ENCODE measurements at regions not wholly inside any gene's neighbourhood (a gene's known extent, or its start where the extent isn't known, plus 50 kb on each side); places are given as distances from the start of the nearest gene placed in this dataset.
"Not testable (repeated sequence)": the region's sequence is repeated elsewhere in the genome, so short reads cannot be mapped to it uniquely, and the experiment has no call there.

- no peak for DNase-seq
- ATAC-seq: no peak
- intact Hi-C loops (cut with DNase I, micrococcal nuclease): no loop called here
These were observed 130.2 kb upstream of the SGO1 start for GRCh38 chr3:20316238-20316637.

- intact Hi-C loops (cut with DNase I, micrococcal nuclease): no loop called here
- no peak for DNase-seq
- no peak for ATAC-seq
These were observed 124.6 kb upstream of the SGO1 start for GRCh38 chr3:20310629-20311028.

GRCh38 chr3:20307383-20307782 is 121.4 kb upstream of the SGO1 start:
- intact Hi-C loops (cut with DNase I, micrococcal nuclease): no loop called here
- DNase-seq (no peak), ATAC-seq (no peak)

GRCh38 chr3:20305647-20306046 is 119.6 kb upstream of the SGO1 start:
- intact Hi-C loops (cut with DNase I, micrococcal nuclease): no loop called here
- no peak for ATAC-seq

GRCh38 chr3:20302766-20303165 is 116.8 kb upstream of the SGO1 start:
- no peak for DNase-seq
- no peak for ATAC-seq
- intact Hi-C loops (cut with DNase I, micrococcal nuclease): no loop called here

More at GRCh38 chr3:20305647-20306046, 119.6 kb upstream of the SGO1 start:
- DNase-seq: no peak

GRCh38 chr3:20288050-20288449 is 102.0 kb upstream of the SGO1 start:
- intact Hi-C loops (cut with DNase I, micrococcal nuclease): no loop called here
- no peak for DNase-seq
- no peak for ATAC-seq

- DNase-seq (no peak), ATAC-seq (no peak)
- intact Hi-C loops (cut with DNase I, micrococcal nuclease): no loop called here
These were observed 94.3 kb upstream of the SGO1 start for GRCh38 chr3:20280257-20280656.

GRCh38 chr3:20265977-20266376 is 80.0 kb upstream of the SGO1 start:
- DNase-seq; intact Hi-C loops (cut with DNase I, micrococcal nuclease); ATAC-seq: not testable (repeated sequence)

GRCh38 chr3:20264900-20265567 is 79.0 kb upstream of the SGO1 start:
- ATAC-seq (no peak), DNase-seq (no peak)
- intact Hi-C loops (cut with DNase I, micrococcal nuclease): no loop called here

- ATAC-seq (no peak), DNase-seq (no peak)
- intact Hi-C loops (cut with DNase I, micrococcal nuclease): no loop called here
These were observed 72.4 kb upstream of the SGO1 start for GRCh38 chr3:20258371-20258770.

GRCh38 chr3:20256144-20256543 is 70.1 kb upstream of the SGO1 start:
- intact Hi-C loops (cut with DNase I, micrococcal nuclease): no loop called here
- DNase-seq: no peak
- ATAC-seq: no peak

- DNase-seq (no peak), ATAC-seq (no peak)
- intact Hi-C loops (cut with DNase I, micrococcal nuclease): no loop called here
These were observed 68.5 kb upstream of the SGO1 start for GRCh38 chr3:20254268-20255117.

GRCh38 chr3:20250786-20251185 is 64.8 kb upstream of the SGO1 start:
- intact Hi-C loops (cut with DNase I, micrococcal nuclease): no loop called here
- no peak for DNase-seq

GRCh38 chr3:20250314-20250713 is 64.3 kb upstream of the SGO1 start:
- ATAC-seq: no peak
- intact Hi-C loops (cut with DNase I, micrococcal nuclease): no loop called here

More at GRCh38 chr3:20250786-20251185, 64.8 kb upstream of the SGO1 start:
- ATAC-seq: no peak

GRCh38 chr3:20246662-20247061 is 60.7 kb upstream of the SGO1 start:
- intact Hi-C loops (cut with DNase I, micrococcal nuclease): no loop called here
- DNase-seq: no peak
- ATAC-seq: no peak

More at GRCh38 chr3:20250314-20250713, 64.3 kb upstream of the SGO1 start:
- no peak for DNase-seq

- no peak for DNase-seq
- intact Hi-C loops (cut with DNase I, micrococcal nuclease): no loop called here
These were observed 59.8 kb upstream of the SGO1 start for GRCh38 chr3:20245781-20246180.

GRCh38 chr3:20240154-20240883 is 54.3 kb upstream of the SGO1 start:
- intact Hi-C loops (cut with DNase I, micrococcal nuclease): no loop called here
- ATAC-seq: no peak
- no peak for DNase-seq

More at GRCh38 chr3:20245781-20246180, 59.8 kb upstream of the SGO1 start:
- no peak for ATAC-seq

- intact Hi-C loops (cut with DNase I, micrococcal nuclease); ATAC-seq; DNase-seq: not testable (repeated sequence)
These were observed 52.2 kb upstream of the SGO1 start for GRCh38 chr3:20238199-20238598.

- intact Hi-C loops (cut with DNase I, micrococcal nuclease): no loop called here
- DNase-seq: no peak
- ATAC-seq: no peak
These were observed 50.6 kb upstream of the SGO1 start for GRCh38 chr3:20236603-20237002.
